ENCODE measurements at regions not wholly inside any gene's neighbourhood (a gene's known extent, or its start where the extent isn't known, plus 50 kb on each side); places are given as distances from the start of the nearest gene placed in this dataset.

GRCh38 chr6:165895421-165896165, 232.6 kb upstream of the PDE10A start:
- Histone ChIP-seq H3K4me1 (ENCODE audit: control insufficient read depth in 1 of 2, insufficient read depth in 2 of 2, low read length in 2 of 2) (no peaks in the 10 kb centered on the region), H3K4me3 (ENCODE audit: low read length in 2 of 2) (no peak overlapping the region), H3K27ac (ENCODE audit: low read depth in 1 of 2, low read length in 2 of 2) (no peak overlapping the region), H3K36me3 (ENCODE audit: control insufficient read depth in 1 of 2, insufficient read depth in 2 of 2, low read length in 1 of 2) (no peaks in the 10 kb centered on the region), H3K9me3 (ENCODE audit: control insufficient read depth, low read length) (no peaks in the 10 kb centered on the region), H3K27me3 (ENCODE audit: control insufficient read depth in 1 of 2, insufficient read depth in 2 of 2, low read length in 1 of 2) (no peaks in the 10 kb centered on the region)
- ATAC-seq (ENCODE audit: low FRiP score) (no peak), DNase-seq (no peak)
- intact Hi-C loops (cut with DNase I): no loop called here
- WGBS, 2 donors: 79 to 88% methylated on average over 10 of the region's 10 CpGs

GRCh38 chr6:165894171-165894825, 231.3 kb upstream of the PDE10A start:
- no peaks in the 10 kb centered on the region for H3K27me3 ChIP-seq (ENCODE audit: control insufficient read depth in 1 of 2, insufficient read depth in 2 of 2, low read length in 1 of 2)
- no peaks in the 10 kb centered on the region for H3K36me3 ChIP-seq (ENCODE audit: control insufficient read depth in 1 of 2, insufficient read depth in 2 of 2, low read length in 1 of 2)
- no peaks in the 10 kb centered on the region for H3K9me3 ChIP-seq (ENCODE audit: control insufficient read depth, low read length)
- no peak overlapping the region for H3K4me3 ChIP-seq (ENCODE audit: low read length in 2 of 2)
- H3K4me1 ChIP-seq (ENCODE audit: control insufficient read depth in 1 of 2, insufficient read depth in 2 of 2, low read length in 2 of 2): no peaks in the 10 kb centered on the region
- ATAC-seq (ENCODE audit: low FRiP score): no peak
- intact Hi-C loops (cut with DNase I): no loop called here
- no peak overlapping the region for H3K27ac ChIP-seq (ENCODE audit: low read depth in 1 of 2, low read length in 2 of 2)
- WGBS, 2 donors: 83 to 89% methylated on average over 10 of the region's 10 CpGs
- DNase-seq: no peak

- intact Hi-C loops (cut with DNase I): no loop called here
- Histone ChIP-seq H3K4me1 (ENCODE audit: control insufficient read depth in 1 of 2, insufficient read depth in 2 of 2, low read length in 2 of 2) (no peaks in the 10 kb centered on the region), H3K4me3 (ENCODE audit: low read length in 2 of 2) (no peak overlapping the region), H3K9me3 (ENCODE audit: control insufficient read depth, low read length) (no peaks in the 10 kb centered on the region), H3K27me3 (ENCODE audit: control insufficient read depth in 1 of 2, insufficient read depth in 2 of 2, low read length in 1 of 2) (no peaks in the 10 kb centered on the region), H3K36me3 (ENCODE audit: control insufficient read depth in 1 of 2, insufficient read depth in 2 of 2, low read length in 1 of 2) (no peaks in the 10 kb centered on the region), H3K27ac (ENCODE audit: low read depth in 1 of 2, low read length in 2 of 2) (no peak overlapping the region)
- ATAC-seq (ENCODE audit: low FRiP score): no peak
- DNase-seq: no peak
- WGBS, 2 donors: 88 to 95% methylated on average over 6 of the region's 6 CpGs
Measured at GRCh38 chr6:165893431-165893830, 230.4 kb upstream of the PDE10A start.

- no peak for DNase-seq
- Histone ChIP-seq H3K9me3 (ENCODE audit: control insufficient read depth, low read length) (no peaks in the 10 kb centered on the region), H3K4me1 (ENCODE audit: control insufficient read depth in 1 of 2, insufficient read depth in 2 of 2, low read length in 2 of 2) (no peaks in the 10 kb centered on the region), H3K27ac (ENCODE audit: low read depth in 1 of 2, low read length in 2 of 2) (no peak overlapping the region), H3K27me3 (ENCODE audit: control insufficient read depth in 1 of 2, insufficient read depth in 2 of 2, low read length in 1 of 2) (no peaks in the 10 kb centered on the region), H3K36me3 (ENCODE audit: control insufficient read depth in 1 of 2, insufficient read depth in 2 of 2, low read length in 1 of 2) (no peaks in the 10 kb centered on the region), H3K4me3 (ENCODE audit: low read length in 2 of 2) (no peak overlapping the region)
- 89 to 92% methylated on average over 5 of the region's 5 CpGs for WGBS, 2 donors
- intact Hi-C loops (cut with DNase I): no loop called here
- ATAC-seq (ENCODE audit: low FRiP score): no peak
Measured at GRCh38 chr6:165891320-165891719, 228.3 kb upstream of the PDE10A start.

- no peak for ATAC-seq (ENCODE audit: low FRiP score)
- intact Hi-C loops (cut with DNase I): no loop called here
- WGBS, 2 donors: 54 to 59% methylated on average over 9 of the region's 9 CpGs
Measured at GRCh38 chr6:165890404-165890735, 227.3 kb upstream of the PDE10A start.

GRCh38 chr6:165889636-165890403, 226.8 kb upstream of the PDE10A start:
- Histone ChIP-seq H3K27me3 (ENCODE audit: control insufficient read depth in 1 of 2, insufficient read depth in 2 of 2, low read length in 1 of 2) (no peaks in the 10 kb centered on the region), H3K4me1 (ENCODE audit: control insufficient read depth in 1 of 2, insufficient read depth in 2 of 2, low read length in 2 of 2) (no peaks in the 10 kb centered on the region), H3K4me3 (ENCODE audit: low read length in 2 of 2) (no peak overlapping the region), H3K36me3 (ENCODE audit: control insufficient read depth in 1 of 2, insufficient read depth in 2 of 2, low read length in 1 of 2) (no peaks in the 10 kb centered on the region), H3K9me3 (ENCODE audit: control insufficient read depth, low read length) (no peaks in the 10 kb centered on the region), H3K27ac (ENCODE audit: low read depth in 1 of 2, low read length in 2 of 2) (no peak overlapping the region)
- intact Hi-C loops (cut with DNase I): no loop called here
- ATAC-seq (ENCODE audit: low FRiP score) (no peak), DNase-seq (no peak)
- 11 to 13% methylated on average over 7 of the region's 7 CpGs for WGBS, 2 donors

More at GRCh38 chr6:165890404-165890735, 227.3 kb upstream of the PDE10A start:
- H3K4me1 ChIP-seq (ENCODE audit: control insufficient read depth in 1 of 2, insufficient read depth in 2 of 2, low read length in 2 of 2): no peaks in the 10 kb centered on the region
- H3K36me3 ChIP-seq (ENCODE audit: control insufficient read depth in 1 of 2, insufficient read depth in 2 of 2, low read length in 1 of 2): no peaks in the 10 kb centered on the region
- H3K9me3 ChIP-seq (ENCODE audit: control insufficient read depth, low read length): no peaks in the 10 kb centered on the region
- no peaks in the 10 kb centered on the region for H3K27me3 ChIP-seq (ENCODE audit: control insufficient read depth in 1 of 2, insufficient read depth in 2 of 2, low read length in 1 of 2)
- DNase-seq: no peak
- H3K4me3 ChIP-seq (ENCODE audit: low read length in 2 of 2): no peak overlapping the region
- no peak overlapping the region for H3K27ac ChIP-seq (ENCODE audit: low read depth in 1 of 2, low read length in 2 of 2)

- DNase-seq: no peak
- WGBS, 2 donors: 97 to 100% methylated on average over 1 of the region's 1 CpG
Measured at GRCh38 chr6:165886169-165886568, 223.1 kb upstream of the PDE10A start.

GRCh38 chr6:165884813-165885765, 222.0 kb upstream of the PDE10A start:
- DNase-seq (peak; percentile 74 to 89), ATAC-seq (ENCODE audit: low FRiP score) (peak; percentile 88)
- no peaks in the 10 kb centered on the region for H3K4me1 ChIP-seq (ENCODE audit: control insufficient read depth in 1 of 2, insufficient read depth in 2 of 2, low read length in 2 of 2)
- H3K9me3 ChIP-seq (ENCODE audit: control insufficient read depth, low read length): no peaks in the 10 kb centered on the region
- intact Hi-C loops (cut with DNase I): loop anchor here in 1 of 2 donors (2.0 kb wide), 1 partner anchor 214 kb away; no protein-coding TSS in a partner anchor
- H3K27ac ChIP-seq (ENCODE audit: low read depth in 1 of 2, low read length in 2 of 2): no peak overlapping the region
- H3K27me3 ChIP-seq (ENCODE audit: control insufficient read depth in 1 of 2, insufficient read depth in 2 of 2, low read length in 1 of 2): no peaks in the 10 kb centered on the region
- no peak overlapping the region for H3K4me3 ChIP-seq (ENCODE audit: low read length in 2 of 2)
- WGBS, 2 donors: 42 to 45% methylated on average over 32 of the region's 32 CpGs
- no peaks in the 10 kb centered on the region for H3K36me3 ChIP-seq (ENCODE audit: control insufficient read depth in 1 of 2, insufficient read depth in 2 of 2, low read length in 1 of 2)

More at GRCh38 chr6:165886169-165886568, 223.1 kb upstream of the PDE10A start:
- Histone ChIP-seq H3K36me3 (ENCODE audit: control insufficient read depth in 1 of 2, insufficient read depth in 2 of 2, low read length in 1 of 2) (no peaks in the 10 kb centered on the region), H3K9me3 (ENCODE audit: control insufficient read depth, low read length) (no peaks in the 10 kb centered on the region), H3K4me1 (ENCODE audit: control insufficient read depth in 1 of 2, insufficient read depth in 2 of 2, low read length in 2 of 2) (no peaks in the 10 kb centered on the region), H3K27me3 (ENCODE audit: control insufficient read depth in 1 of 2, insufficient read depth in 2 of 2, low read length in 1 of 2) (no peaks in the 10 kb centered on the region), H3K4me3 (ENCODE audit: low read length in 2 of 2) (no peak overlapping the region), H3K27ac (ENCODE audit: low read depth in 1 of 2, low read length in 2 of 2) (no peak overlapping the region)
- no peak for ATAC-seq (ENCODE audit: low FRiP score)
- intact Hi-C loops (cut with DNase I): no loop called here

Measured in aorta (tissue), 5 donors.